ENCODE measurements at regions not wholly inside any gene's neighbourhood (a gene's known extent, or its start where the extent isn't known, plus 50 kb on each side); places are given as distances from the start of the nearest gene placed in this dataset.

DNA sequence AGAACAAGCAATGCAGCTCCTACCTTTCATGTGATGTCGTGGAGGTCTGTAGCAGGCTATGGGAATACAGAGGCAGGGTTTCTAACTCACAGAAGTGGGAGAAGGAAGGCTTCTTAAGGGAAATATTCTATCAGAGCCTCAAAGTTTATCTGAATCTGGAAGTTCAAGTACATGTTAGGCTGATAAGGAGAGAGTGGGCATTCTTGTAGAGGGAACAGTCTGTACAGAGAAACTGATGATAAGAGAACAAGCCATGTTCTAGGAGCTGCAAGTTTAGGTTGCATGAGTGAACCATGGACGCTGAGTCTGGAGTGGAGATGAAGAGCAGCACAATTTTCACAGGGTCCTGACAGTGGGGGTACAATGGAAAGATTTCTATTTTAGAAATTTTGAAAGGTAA lies 344.0 kb downstream of the CHRM3 start:
- no peak for DNase-seq (ENCODE audit: low read depth)

DNA sequence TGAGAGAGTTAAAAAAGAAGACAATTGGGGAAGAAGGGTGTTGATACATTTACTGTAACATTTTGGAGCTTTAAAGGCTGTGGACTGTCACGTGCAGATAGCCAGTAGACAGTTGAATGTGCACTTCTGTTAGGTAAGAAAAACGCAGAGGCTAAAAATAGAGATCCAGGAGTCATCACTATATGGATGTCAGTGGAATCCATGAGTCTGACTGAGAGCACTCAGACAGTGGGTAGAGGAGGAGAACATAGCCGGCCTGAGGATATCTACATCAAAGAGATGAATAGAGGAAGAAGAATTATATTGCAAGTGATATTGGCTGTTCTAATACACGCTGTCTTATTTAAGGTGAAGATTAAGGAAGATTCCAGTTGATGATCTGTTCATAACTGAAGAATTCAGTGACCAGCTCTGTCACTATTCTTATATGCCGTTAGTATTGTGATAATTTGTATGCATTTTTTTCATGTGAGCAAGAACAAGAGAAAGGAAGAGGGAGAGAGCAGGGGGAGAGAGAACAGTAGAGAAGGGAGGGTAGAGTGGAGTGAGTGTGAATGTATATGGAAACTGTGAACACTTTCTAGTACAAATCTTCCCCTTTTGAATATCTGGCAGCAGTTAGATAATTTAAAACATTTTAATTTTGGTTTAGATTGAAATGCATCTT lies 344.8 kb downstream of the CHRM3 start:
- DNase-seq (ENCODE audit: low read depth) = no peak

DNA sequence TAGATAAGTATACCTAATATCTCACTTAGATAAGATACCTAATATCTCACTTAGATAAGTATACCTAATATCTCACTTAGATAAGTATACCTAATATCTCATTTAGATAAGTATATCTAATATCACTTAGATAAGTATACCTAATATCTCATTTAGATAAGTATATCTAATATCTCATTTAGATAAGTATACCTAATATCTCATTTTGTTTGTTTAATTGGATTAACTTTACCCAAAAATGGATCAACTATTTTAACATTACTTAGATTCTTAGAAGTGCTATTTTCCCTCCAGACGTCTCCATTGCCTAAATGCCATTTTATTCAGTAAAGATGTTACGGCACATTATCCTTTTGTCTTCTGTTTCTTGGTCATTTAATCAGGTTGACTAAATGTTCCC lies 346.4 kb downstream of the CHRM3 start:
- DNase-seq (ENCODE audit: low read depth) = no peak

DNA sequence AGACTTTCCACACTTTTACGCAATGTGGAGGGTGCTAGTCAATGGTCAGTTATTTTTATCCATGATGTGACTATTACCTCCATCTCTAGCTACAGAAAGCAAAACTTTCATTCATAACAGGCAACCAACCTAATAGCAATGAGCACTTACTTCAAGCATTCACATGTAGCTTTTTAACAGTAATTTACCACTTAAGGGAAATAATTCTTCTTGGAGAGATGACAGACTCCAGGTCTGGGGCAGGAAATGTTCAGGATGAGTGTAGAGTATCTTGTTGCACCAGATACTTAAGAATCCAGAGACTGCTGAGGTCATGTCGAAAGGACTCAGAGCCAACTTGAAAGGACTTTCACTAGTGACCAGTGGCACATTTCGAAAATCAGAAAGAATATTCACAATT lies 347.6 kb downstream of the CHRM3 start:
- DNase-seq (ENCODE audit: low read depth) = no peak

DNA sequence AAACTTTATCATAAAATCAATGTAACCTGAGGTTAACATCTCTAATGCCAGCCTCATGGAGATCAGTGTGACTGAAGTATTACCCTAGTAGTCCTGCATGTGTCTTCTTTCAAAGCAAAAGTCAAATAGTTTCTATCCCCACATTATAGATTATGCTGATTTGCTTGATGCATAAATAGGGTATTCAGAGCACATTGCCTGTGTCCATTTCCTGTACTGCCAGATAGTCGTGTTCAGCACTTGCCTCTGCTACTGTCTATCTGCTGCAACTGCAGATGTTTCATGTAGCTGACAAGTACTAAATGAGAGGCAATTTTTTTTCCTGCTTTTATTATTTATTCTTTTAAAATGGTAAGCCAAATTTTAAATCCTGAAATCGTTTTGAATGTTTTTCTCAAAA lies 348.7 kb downstream of the CHRM3 start:
- no peak for DNase-seq (ENCODE audit: low read depth)

DNA sequence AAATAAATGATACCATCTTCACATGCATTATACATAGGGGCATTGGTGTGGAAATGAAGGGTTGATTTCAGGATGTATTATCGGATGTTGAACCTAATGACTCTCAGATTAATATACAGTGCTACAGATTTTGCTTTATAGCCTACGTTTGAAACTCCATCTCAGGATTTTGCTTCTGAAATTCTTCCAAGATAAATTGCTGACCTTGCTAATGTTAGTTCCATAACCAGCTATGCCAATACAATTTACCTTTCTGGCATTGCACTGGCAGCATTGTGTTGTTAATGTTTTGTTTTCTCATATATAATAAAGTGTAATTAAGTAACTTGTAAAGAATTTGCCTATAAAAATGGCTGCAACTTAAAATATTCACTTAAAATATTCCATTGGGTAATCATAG lies 350.1 kb downstream of the CHRM3 start:
- DNase-seq (ENCODE audit: low read depth) = no peak

DNA sequence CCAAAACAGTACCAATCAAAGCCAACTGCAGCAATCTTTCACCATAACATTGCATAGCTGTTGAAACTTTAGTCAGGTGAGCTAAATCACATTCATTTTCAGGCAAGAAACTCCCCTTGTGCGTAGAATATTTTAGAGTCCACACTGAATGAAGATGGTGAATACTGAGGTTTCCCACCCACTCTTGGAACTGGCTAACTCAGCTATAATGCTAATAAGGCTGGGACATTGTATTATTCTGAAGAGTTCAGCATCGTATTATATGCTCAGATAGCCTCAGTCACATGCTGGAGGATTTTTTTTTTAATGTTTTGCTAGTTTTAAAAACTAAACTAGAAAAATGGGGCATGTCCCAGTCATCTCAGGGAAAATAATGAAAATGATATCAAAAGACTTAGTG lies 352.3 kb upstream of the FMN2 start:
- DNase-seq (ENCODE audit: low read depth) = no peak

DNA sequence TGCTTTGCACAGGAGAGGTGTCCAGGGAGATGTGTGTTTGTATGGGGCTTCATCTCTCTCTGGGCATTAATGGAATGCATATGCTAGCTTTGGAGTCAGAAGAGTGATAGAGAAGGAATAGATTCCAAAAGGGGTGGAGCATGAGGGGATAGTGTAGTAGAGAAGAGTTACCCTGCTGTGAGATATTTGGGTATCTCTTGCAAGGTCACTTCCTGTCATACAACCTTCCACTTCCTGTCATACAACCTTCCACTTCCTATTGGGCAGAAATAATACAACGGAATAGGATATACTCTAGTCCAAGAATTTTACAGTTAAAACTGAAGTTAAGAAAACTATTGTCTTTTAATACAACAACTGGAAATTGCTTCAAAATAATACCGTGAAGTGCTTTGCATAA lies 351.8 kb upstream of the FMN2 start:
- no peak for DNase-seq (ENCODE audit: low read depth)

DNA sequence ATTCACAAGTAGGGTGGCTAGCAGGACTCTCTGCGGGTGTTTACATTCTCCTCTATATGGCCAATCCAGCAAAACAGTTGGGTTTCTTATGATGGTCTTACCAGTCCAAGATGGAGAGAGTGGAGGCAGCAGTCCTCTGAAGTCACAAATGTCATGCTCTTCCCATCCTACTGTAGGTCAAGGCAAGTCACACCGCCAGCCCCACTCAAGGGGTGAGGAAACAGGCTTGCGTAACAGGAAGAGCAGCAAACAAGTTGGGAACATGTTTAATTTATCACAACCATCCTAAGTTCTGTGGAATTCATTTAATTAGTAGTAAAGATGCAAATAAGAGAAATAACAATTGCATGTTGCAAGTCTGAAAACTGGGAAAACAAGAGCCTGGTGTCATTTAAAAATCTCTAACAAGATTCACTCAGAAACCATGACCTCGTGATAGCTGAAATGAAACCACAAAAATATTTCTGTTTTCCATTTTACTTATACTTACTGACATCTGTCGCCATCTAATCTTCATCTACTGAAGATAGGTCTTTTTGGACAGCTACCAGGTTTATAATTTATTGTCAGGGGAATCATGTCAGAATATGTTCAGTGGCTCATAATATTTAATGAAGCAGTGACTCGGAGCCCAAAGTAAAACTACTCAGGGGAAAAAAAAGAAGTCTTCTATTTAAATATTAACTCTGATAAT lies 349.1 kb upstream of the FMN2 start:
- DNase-seq (ENCODE audit: low read depth) = no peak

DNA sequence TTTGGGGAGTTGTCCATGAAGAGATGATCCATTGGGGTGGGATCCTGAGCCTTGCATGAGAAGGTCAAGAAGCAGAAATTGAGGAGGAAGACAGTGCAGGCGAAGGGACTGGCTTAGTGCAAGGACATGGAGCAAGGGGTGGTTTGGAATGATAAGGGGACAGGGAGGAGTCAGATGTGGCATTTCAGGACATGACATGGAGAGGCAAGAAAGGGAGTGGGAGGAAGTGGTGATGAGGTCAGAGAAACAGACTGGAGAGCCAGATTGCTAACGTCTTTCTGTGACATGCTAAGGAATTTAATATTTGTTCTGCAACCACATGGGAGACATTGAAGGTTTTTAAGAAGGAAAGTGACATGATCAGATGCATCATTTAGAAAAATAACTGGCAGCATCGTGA lies 346.8 kb upstream of the FMN2 start:
- DNase-seq (ENCODE audit: low read depth) = no peak

DNA sequence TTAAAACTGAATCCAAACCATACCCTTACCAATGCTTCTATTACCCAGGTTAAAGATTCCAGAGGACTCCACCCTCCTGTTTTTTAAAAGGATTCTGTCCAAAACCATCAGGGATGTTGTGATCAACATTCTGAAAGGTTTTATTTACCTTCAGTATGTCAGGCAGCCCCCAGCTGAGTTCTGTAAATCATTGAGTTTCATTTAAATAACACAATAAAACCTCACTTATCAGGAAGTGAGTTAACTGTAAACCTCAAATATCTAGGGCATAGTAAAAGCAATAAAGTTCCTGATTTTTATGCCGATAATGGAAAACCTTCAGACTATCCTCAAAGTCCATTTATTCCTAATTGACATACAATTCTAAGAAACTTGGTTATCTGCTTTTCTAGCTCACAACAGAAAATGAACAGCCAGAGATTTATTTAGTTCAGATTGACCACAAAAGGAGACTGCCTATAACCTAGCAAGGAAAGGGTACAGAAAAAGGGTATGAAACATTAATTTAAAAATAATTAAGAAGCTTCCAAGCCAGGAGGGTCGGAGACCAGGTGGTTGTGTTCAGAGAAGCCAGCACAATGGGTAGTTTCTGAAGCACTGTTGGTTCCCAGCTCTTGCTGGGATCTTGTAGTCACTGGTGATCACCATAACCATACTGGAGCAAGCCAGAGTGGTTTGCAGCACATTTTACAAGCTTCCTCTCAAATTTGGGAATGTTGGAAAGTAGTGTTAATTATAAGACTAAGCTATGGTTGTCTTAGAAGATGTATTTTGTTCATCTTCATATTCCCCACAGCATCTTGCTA lies 336.4 kb upstream of the FMN2 start:
- DNase-seq (ENCODE audit: low read depth) = no peak

DNA sequence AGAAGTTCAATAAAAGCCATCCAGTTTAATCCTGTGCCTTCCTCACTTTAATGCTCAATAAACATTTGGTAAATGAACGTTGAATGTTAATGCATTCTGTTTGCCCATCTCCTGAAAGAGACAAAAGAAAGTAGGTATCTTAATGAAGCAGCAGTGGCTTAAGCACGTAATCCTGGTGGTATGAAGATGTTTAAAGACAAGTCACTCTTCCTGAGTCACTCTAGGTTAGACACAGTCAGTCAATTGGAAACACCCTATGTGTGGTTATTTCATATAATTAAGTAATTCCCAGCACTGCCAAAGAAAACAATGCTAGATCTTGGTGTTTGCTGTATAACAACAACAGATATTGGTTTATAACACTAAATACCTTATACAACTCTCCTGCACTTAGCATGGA lies 334.0 kb upstream of the FMN2 start:
- no peak for DNase-seq (ENCODE audit: low read depth)

DNA sequence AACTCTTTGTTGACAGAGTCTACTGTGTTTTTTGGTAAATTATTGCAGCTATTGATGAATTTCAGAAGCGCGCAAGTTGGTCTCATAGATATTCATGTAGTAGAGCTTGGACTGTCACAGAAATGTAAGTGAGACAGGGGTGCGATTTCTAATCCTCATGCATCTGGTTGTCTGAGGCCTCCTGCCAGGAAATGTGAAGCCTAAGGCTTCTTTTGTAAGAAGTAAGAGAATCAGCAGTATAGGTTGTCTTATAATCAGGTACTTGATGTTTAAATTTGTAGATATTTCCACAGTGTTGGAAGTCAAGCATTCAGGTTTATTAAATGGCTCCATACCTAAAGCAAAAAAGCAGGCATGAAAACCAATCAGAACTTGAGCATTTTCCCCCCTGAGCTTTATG lies 332.9 kb upstream of the FMN2 start:
- DNase-seq (ENCODE audit: low read depth) = no peak

DNA sequence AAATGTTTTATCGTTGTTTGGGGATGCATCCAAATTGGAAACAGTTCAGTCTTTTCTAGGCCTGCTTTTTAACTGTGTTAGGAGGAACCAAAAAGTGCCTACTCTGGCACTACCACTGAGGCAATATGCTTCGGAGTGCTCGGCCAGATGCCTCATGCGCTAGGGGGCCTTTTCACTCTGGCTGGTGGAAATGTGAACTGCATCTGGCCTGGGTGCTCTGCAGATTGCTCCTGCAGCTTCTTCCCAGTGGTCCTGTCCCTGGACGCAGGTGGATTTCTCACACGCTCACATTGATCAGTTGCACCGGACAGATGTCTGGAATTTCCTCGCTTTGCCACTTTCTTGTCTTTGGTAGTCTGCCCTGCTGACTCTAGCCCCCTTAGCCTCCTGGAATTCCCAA lies 330.2 kb upstream of the FMN2 start:
- DNase-seq (ENCODE audit: low read depth) = no peak

DNA sequence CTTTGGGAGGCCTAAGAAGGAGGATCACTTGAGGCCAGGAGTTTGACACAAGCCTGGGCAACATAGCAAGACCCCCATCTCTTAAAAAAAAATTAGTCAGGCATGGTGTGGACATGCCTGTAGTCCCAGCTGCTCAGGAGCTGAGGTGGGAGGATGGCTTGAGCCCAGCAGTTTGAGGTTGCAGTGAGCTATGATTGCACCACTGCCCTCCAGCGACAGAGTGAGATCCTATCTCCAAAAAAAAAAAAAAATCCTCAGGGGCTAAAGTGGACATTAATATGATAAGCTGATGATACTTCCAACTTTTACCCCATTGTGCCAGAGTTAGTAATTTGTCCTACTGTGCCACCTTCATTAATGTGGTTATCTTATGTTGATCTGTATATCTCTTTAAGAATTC lies 327.8 kb upstream of the FMN2 start:
- no peak for DNase-seq (ENCODE audit: low read depth)

DNA sequence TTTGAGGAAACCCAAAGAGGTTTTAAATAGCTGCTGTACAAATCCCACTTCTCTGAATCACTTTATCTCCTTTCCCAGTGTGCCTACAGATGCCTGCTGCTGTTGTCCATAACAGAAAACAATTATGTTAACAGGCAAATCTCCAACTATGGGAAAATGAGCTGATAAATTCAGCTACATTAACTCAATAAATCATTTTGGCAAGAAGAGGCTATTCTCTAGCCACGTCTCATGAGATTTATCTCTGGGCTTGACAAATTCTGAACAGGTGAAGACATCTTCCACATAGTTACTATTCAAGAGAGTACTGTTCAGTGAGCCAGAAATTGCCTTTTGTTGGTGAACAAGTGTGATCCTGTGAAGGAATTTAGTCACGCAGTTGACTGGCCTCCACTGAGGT lies 327.1 kb upstream of the FMN2 start:
- DNase-seq (ENCODE audit: low read depth) = no peak

DNA sequence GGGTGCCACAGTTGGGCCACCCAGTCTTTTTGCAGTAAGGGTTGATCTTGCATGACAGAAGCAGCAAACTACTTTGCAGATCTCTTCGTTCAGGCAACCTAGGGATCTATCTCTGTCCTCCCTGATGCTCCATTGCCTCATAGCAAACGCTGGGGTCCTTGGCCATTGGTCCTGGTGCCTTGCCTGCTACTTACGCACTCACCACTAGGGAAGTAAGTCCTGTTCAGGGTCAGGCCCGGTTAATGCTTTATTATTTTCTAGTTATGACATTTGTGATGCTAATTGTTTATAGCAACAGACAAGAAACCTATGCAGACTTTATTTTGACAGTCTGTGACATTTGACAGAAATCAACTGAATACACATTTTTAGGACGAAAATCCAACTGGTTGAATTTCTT lies 326.5 kb upstream of the FMN2 start:
- DNase-seq (ENCODE audit: low read depth) = no peak

DNA sequence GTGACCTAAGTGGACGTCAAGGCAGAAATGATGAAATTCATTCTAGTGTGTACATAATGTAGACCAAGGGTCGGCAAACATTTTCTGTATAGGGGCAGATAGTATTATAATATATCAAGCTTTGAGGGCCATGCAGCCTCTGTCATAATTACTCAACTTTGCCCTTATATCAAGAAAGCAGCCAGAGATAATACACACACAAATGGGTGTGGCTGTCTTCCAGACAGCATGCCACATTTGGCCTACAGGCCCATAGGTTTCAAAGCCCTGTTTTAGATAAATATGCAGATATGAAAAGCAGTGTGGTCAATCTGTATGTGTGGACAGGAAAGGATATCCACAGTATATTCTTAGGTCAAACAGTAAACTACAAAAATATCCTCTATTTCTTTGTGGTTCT lies 320.1 kb upstream of the FMN2 start:
- DNase-seq (ENCODE audit: low read depth) = no peak

DNA sequence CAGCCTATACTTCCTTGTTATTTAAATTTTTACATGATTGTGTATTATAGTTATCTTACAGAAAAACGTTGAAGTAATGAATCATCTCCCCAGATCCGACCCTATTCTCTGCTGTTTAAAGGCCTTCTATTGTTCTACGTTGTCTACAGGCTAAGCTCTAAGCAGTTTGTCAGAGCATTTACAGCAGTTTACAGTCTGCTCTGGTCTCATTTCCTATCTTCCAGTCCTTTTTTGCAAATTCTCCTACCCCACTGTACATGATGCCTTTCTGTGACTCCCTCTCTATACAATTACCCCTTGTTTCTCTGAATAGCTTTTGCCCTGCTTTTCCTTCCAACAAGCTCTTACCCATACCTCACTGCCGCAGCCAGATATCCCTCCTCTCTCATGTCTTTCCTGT lies 319.2 kb upstream of the FMN2 start:
- DNase-seq (ENCODE audit: low read depth) = no peak

DNA sequence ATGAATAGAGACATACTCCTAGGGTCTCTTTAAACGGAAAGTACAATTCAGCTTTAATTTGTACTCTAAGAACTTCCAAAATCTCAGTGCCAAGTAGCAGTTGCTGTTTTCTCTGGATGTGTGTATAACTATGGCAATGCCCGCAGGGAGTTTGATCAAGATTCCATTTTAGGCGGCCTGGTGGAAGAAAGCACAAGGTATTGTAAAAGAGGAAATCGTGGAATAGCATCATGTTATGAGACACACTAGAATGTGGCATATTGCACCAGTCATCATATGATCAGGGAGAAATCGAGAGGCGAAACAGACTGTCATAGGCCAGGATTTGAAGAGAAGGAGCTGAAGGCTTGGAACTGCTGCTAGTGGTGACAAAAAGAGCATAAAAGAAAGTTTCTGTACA lies 316.2 kb upstream of the FMN2 start:
- no peak for DNase-seq (ENCODE audit: low read depth)

DNA sequence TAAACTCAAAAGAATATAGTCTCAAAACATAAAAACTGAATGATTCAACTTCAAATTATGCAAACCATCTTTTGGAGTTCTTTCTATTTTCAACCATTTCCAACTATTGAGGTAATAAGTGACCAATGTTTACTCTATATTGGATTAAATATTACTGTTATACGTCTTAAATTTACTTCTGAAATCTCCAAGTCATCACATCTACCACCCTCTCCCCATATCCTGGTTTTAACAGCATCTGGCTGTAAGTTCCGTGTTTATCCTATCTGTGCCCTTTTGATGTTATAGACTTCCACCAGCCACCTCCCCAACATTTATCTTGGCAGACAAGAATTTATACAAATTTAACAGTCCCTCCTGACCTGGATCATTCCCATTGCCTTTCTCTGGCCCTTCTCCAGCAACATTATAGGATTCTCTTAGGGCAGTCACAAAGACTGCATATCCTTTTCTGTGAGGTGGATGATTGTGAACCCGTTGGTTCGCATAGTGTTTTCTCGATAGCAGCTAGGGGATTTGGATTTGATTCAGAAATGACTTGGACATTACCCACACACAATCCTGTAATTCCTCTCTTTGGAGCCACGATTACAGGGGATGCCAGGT lies 313.4 kb upstream of the FMN2 start:
- DNase-seq (ENCODE audit: low read depth) = no peak

DNA sequence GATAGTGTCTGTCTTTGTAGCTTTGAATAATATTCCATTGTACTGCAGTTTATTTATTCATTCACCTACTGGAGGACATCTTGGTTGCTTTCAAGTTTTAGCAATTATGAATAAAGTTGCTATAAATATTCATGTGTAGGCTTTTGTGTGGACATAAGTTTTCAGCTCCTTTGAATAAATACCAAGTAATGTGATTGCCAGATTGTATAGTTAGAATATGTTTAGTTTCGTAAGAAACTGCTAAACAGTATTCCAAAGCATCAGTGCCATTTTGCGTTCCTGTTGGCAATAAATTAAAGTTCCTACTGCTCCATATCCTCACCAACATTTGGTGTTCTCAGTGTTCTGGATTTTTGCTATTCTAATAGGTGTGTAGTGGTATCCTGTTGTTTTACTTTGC lies 311.7 kb upstream of the FMN2 start:
- DNase-seq (ENCODE audit: low read depth) = no peak

DNA sequence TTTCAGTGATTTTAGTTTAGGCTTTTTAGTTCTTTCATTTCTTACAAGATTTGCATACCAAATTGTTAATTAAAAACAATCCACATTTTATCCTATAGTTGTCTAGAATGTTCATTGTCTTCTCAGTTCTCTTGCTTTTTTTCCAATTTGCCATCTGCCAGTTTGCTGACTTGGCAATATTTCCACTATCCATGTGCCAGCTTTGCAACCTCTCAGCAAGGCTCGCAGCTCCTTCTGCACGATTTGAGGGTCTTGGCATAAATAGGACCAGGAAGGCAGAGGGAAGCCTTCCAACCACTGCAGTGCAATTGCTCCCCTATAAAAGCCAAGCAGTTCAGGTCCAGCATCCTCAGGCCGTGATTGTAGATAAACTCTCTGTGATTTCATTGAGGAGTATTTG lies 306.8 kb upstream of the FMN2 start:
- no peak for DNase-seq (ENCODE audit: low read depth)

Data from activated T-cell treated with anti-CD3 and anti-CD28 coated beads for 1 hour (primary cell).